ENCODE measurements at regions not wholly inside any gene's neighbourhood (a gene's known extent, or its start where the extent isn't known, plus 50 kb on each side); places are given as distances from the start of the nearest gene placed in this dataset.

DNA sequence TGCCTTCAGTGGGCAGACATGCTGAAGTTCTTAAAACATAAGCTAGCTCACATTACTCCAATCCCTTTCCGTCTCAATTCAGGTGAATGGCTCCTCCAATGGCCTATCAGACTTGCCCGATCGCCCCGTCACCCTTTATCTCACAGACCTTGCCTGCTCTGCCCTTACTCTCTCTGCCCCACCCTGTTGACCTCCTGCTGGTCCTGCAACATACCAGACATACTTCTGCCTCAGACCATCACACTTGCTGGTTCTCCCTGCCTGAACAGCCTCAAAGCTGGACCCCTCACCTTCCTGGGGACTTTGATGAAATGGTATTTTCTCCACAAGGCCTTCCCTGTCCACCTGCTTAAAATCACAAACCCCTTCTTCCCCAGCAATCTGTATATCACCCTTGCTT lies 340.1 kb upstream of the NR3C2 start:
- TF ChIP-seq REST (IDR thresholded peaks at IDR 0.05; ENCODE audit: low read depth, low read length) = no peak
- TF ChIP-seq, protein P1, sequence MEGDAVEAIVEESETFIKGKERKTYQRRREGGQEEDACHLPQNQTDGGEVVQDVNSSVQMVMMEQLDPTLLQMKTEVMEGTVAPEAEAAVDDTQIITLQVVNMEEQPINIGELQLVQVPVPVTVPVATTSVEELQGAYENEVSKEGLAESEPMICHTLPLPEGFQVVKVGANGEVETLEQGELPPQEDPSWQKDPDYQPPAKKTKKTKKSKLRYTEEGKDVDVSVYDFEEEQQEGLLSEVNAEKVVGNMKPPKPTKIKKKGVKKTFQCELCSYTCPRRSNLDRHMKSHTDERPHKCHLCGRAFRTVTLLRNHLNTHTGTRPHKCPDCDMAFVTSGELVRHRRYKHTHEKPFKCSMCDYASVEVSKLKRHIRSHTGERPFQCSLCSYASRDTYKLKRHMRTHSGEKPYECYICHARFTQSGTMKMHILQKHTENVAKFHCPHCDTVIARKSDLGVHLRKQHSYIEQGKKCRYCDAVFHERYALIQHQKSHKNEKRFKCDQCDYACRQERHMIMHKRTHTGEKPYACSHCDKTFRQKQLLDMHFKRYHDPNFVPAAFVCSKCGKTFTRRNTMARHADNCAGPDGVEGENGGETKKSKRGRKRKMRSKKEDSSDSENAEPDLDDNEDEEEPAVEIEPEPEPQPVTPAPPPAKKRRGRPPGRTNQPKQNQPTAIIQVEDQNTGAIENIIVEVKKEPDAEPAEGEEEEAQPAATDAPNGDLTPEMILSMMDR (IDR thresholded peaks at IDR 0.05) = no peak
- TF ChIP-seq YY1 (IDR thresholded peaks at IDR 0.05; ENCODE audit: low read depth) = no peak
- TF ChIP-seq, protein P2, sequence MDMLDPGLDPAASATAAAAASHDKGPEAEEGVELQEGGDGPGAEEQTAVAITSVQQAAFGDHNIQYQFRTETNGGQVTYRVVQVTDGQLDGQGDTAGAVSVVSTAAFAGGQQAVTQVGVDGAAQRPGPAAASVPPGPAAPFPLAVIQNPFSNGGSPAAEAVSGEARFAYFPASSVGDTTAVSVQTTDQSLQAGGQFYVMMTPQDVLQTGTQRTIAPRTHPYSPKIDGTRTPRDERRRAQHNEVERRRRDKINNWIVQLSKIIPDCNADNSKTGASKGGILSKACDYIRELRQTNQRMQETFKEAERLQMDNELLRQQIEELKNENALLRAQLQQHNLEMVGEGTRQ (IDR thresholded peaks at IDR 0.05; ENCODE audit: borderline replicate concordance, low read depth, low read length) = no peak
- no peak for TF ChIP-seq PBX3 (IDR thresholded peaks at IDR 0.05)
- no peak for TF ChIP-seq RCOR1 (IDR thresholded peaks at IDR 0.05; ENCODE audit: low read length)
- no peak for TF ChIP-seq POLR2AphosphoS5 (IDR thresholded peaks at IDR 0.05; ENCODE audit: low read depth, low read length)
- no peak for TF ChIP-seq TEAD4 (IDR thresholded peaks at IDR 0.05; ENCODE audit: borderline replicate concordance, insufficient read depth)
- no peak for TF ChIP-seq GABPA (IDR thresholded peaks at IDR 0.05; ENCODE audit: low read depth)
- TF ChIP-seq RAD21 (IDR thresholded peaks at IDR 0.05; ENCODE audit: low read length) = no peak
- TF ChIP-seq RFX5 (IDR thresholded peaks at IDR 0.05; ENCODE audit: low read length) = no peak
- no peak for TF ChIP-seq NFIC (IDR thresholded peaks at IDR 0.05; ENCODE audit: borderline replicate concordance)
- no peak for TF ChIP-seq EZH2phosphoT487 (IDR thresholded peaks at IDR 0.05; ENCODE audit: borderline replicate concordance, low read depth)

All from SK-N-SH (cell line).